GM18520 (cell line): ENCODE measurements at regions not wholly inside any gene's neighbourhood (a gene's known extent, or its start where the extent isn't known, plus 50 kb on each side); places are given as distances from the start of the nearest gene placed in this dataset.
"Not testable (repeated sequence)": the region's sequence is repeated elsewhere in the genome, so short reads cannot be mapped to it uniquely, and the experiment has no call there.

ENCODE experiments used
- ATAC-seq: cut with Tn5 transposase; IDR thresholded peaks from one replicate; pipeline ENCODE4 v1.9.1; 2021; ENCODE audit not compliant: unreplicated experiment

DNA sequence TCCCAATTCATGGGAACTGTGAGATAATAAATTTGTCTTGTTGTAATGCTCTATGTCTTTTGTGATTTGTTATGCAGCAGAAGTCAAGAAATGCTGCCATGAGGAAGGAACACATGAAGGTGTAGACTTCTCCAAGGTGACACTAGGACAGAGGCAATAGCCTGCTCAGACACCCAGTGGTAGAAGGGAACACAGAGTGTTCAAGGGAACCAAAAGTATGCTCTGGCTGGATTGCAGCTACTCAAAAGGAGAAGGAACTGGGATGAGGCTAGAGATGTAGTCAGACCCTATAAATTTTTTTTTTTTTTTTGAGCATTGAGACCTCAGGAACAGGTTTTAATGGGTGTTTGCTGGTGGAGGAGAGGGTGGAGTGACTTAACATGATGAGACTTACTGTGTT is 232.5 kb downstream of the PARP8 start:
- no peak for ATAC-seq

- ATAC-seq = no peak
Observed at GRCh38 chr5:50900952-50901510, 234.6 kb downstream of the PARP8 start.

DNA sequence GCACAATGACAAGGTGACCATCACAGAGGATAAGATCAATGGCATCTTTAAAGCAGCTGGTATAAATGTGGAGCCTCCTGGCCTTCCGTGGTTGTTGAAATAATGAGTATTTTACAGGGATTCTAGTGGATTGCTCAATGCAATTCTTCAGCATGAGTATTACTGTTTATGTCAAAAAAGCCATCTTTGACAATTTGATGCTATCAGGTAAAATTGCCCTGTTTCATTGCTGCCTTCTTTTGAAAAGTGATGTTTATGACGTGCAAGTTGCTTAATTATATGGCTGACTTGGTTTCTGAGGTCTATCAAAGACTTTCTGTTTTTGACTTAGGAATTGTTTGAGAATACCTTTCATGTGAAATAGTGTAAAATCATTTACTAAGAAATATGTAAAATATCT is 237.2 kb downstream of the PARP8 start:
- ATAC-seq = no peak

GRCh38 chr5:50905996-50906570 is 239.6 kb downstream of the PARP8 start:
- ATAC-seq = no peak

- not testable (repeated sequence) for ATAC-seq
Observed at GRCh38 chr5:50920160-50920559, 253.7 kb downstream of the PARP8 start.

DNA sequence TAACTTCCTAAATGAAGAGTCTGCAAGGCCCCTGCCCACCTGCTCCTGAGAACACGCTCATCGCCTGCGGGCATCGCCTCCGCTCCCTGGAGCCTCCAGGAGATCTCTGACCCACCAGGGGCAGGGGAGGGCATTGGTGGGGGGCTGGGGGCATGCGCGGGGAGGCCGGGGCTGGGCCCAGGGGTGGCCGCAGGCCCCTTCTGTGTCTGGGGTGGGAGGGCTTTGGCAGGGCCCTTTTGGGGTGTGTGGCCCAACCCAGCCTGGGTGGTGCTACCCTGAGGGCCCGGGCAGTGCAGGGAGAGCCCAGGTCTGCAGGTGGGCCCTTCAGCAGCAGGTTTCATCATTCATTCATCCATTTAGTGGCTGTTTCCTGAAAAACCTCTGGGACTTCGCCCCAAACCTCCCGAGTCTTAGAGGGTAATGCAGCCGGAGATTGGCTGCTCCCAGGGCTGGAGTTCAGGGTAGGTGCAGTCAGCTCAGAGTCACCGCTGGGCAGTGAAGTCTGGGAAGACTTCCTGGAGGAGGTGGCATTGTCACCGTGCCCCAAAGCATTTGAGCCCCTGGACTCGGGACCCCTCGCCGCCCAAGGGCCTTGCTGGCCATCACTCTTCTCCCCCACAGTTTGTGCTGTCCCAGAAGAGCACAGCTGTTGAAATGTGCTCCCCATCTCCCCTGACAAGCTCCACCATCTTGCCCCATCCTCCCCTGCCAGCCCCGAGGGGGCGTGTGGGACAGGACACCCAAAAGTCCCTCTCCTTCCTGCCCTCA is 255.1 kb downstream of the PARP8 start:
- ATAC-seq = no peak

GRCh38 chr5:50922134-50922941 is 255.9 kb downstream of the PARP8 start:
- not testable (repeated sequence) for ATAC-seq

GRCh38 chr5:50922942-50923767 is 256.7 kb downstream of the PARP8 start:
- ATAC-seq = no peak

DNA sequence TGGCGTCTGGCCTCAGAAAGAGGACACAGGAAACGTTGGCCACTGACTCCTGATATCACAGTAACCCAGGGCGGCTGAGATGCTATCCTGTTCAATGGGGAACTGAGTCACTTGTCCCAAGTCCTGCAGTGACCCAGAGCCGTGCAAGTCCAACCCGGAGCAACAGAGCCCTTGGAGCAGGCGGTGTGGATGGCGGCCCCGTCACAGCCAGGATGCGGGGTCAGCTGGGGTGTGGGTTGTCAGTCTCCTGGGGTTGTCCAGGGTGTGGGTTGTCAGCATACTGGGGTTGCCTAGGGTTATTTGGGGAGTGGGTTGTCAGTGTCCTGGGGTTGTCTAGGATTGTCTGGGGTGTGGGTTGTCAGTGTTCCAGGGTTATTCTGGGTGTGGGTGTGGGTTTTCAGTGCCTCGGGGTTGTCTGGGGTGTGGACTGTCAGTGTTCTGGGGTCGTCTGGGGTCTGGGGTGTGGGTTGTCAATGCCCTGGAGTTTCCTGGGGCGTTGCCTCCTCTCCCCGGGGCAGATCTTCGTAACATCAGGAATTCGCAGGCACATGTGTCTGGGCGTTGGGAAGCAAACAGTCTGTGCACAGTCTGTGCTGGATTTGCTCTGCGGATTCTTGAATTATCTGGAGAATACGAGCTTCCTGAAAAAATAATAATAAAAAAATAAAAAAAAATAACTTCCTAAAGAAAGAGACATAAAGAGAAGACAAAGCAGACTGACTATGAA is 257.5 kb downstream of the PARP8 start:
- no peak for ATAC-seq

- ATAC-seq = no peak
Observed at GRCh38 chr5:50927953-50928352, 261.5 kb downstream of the PARP8 start.

GRCh38 chr5:50929174-50929573 is 262.7 kb downstream of the PARP8 start:
- no peak for ATAC-seq

DNA sequence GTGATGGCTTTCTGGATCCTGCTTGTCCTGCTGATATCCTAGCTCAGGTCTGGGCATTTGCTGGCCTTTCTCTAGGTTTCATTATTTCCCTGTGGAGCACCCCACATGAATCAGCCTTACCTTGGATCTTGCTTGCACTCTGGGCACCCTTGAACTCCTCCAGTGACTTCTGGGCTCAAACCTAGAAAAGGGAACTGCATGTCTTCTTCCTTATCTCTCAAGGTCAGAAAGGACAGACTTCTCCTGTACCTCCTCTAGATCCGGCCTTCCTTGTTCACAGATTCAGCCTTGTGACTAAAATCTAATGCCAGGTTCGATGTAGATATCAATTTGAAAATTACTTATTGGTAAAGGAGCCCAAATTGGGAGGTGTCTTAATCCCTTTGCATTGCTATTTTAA is 267.9 kb downstream of the PARP8 start:
- ATAC-seq = no peak

DNA sequence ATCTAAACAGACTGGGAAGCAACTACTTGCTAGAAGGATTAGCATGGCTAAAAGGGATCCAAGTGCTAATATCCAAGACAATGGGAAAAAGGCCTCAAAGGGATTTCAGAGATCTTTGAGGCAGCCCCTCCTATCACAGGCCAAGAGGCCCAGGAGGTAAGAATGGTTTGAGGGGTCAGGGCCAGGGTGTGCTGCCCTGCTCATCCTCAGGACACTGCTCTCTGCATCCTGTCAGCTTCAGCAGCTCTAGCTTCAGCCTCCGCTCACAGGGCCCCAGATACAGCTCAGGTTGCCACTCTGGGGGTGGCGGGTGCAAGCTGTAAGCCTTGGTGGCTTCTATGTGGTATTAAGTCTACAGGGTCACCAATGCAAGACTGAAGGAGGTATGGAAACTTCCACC is 278.7 kb downstream of the PARP8 start:
- ATAC-seq = no peak

- ATAC-seq = no peak
Observed at GRCh38 chr5:50947906-50948683, 281.7 kb downstream of the PARP8 start.

DNA sequence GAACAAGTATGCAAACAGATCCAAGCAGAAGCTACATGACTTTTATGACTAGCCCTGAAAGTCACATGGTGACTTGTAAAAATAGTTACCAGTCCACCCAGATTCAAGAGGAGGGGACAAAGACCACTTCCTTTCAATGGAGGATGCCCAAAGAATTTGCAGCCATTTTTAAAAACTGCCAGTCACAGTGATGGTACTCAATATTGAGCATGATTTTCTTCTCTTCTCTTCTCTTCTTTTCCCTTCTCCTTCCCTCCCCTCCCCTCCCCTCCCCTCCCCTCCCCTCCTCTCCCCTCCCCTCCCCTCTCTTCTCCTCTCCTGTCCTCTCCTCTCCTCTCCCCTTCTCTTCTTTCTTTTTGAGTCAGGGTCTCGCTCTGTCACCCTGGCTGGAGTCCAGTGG is 286.9 kb downstream of the PARP8 start:
- no peak for ATAC-seq

DNA sequence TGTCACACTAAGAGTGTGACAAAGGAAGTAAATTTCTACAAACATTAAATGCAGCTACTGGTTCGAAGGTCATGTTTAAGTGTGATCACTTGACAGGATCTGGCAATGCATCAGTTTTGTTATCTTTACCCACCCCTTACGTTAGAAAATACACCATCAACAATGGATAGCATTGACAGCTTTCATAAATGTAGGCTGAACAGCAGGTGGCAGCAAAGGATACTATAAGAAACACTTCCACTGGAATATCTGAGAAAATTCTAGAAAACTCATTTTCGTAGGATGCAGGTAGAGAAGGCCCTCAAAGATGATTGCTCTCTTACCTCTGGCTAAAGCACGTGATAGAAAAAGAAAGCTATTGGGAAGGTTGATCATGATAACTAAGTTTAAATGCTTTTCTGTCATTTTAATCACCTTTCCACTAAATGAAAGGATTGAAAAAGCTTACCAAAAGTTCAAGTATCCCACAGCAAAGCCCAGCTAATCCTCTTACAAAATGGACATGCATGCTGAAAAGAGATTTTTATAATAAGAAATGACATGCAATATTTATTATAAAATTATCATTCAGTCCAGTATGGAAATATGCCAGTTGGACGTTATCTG is 292.5 kb downstream of the PARP8 start:
- peak; percentile 58 for ATAC-seq

DNA sequence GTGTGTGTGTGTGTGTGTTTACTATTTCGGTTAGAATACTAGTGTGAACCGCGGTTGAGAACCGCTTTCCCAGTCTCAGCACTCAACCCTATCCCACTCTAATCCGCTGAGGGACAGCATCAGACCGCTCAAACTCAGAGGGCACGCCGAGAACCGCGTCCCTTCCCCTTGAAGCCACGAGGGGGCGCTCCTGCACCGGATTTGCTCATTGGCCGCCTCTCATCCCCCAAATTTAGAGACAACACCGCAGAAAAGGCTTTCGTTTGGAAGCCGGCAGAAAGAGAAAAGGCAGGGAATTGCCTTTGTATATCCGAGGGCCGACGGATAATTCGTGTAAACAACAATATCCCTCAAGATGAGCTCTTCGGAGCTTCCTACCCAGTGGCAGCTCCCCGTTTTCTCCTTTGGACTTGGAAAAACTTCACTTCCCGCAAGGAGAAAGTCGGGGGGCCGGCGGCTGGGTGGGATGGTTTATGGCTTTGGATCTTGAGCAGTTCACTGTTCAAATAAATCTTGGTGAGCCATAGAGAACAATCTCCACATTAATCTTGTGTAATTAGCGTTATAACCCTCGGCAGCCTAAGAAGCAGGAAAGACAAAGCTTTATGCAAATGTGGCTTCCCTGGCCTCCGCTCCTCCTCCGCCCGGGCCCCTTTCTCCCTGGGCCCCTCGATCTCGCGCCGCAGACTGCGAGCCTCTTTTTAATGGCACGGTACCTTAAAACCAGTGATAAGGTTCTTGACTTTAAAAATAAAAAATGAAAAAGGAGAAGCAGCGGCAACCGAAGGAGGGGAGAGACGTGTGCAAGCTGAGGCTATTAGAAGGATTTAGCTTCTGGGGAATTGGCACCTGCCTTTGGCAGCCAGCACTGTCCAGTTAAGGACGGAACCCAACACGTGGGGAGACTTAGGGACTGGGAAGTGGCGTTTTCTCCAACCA is 296.8 kb downstream of the PARP8 start:
- peak; percentile 66 for ATAC-seq
